Neural progenitor cell (in vitro differentiated cells): ENCODE measurements at regions not wholly inside any gene's neighbourhood (a gene's known extent, or its start where the extent isn't known, plus 50 kb on each side); places are given as distances from the start of the nearest gene placed in this dataset.

Experiments used
- DNase-seq: peaks from one replicate; pipeline ENCODE4 v3.0.0-alpha.2; 2016; ENCODE audit warnings: low spot score
- H2AFZ ChIP-seq: fragments of 200-600 bp; sonication (generic); replicated peaks from 2 replicates; pipeline ENCODE4 v1.6.1; 2016; ENCODE audit warnings: antibody characterized with exemption
- H3F3A ChIP-seq: fragments of 200-600 bp; sonication (generic); 2 replicates; pipeline ENCODE4 v1.6.1; 2016; ENCODE audit warnings: antibody characterized with exemption, low read depth
- H3K27ac ChIP-seq: fragments of 200-600 bp; sonication (generic); 2 replicates; pipeline ENCODE4 v1.5.1; 2016; ENCODE audit warnings: mild to moderate bottlenecking
- H3K27me3 ChIP-seq: fragments of 200-600 bp; sonication (generic); 2 replicates; pipeline ENCODE4 v1.6.1; 2016; ENCODE audit warnings: mild to moderate bottlenecking, moderate library complexity
- H3K36me3 ChIP-seq: fragments of 200-600 bp; sonication (generic); 2 replicates; pipeline ENCODE4 v1.5.1; 2016
- H3K4me1 ChIP-seq: fragments of 200-600 bp; sonication (generic); 2 replicates; pipeline ENCODE4 v1.6.1; 2016; ENCODE audit warnings: mixed run types
- H3K4me2 ChIP-seq: fragments of 200-600 bp; sonication (generic); 2 replicates; pipeline ENCODE4 v1.6.1; 2016
- H3K4me3 ChIP-seq: fragments of 200-600 bp; sonication (generic); 2 replicates; pipeline ENCODE4 v1.5.1; 2016
- H3K79me2 ChIP-seq: fragments of 200-600 bp; sonication (generic); 2 replicates; pipeline ENCODE4 v1.6.1; 2016; ENCODE audit warnings: low read depth
- H3K9ac ChIP-seq: fragments of 200-600 bp; sonication (generic); 2 replicates; pipeline ENCODE4 v1.6.1; 2016
- H3K9me3 ChIP-seq: fragments of 200-600 bp; sonication (generic); 2 replicates; pipeline ENCODE4 v1.5.1; 2016; ENCODE audit warnings: low read depth
- H4K20me1 ChIP-seq: fragments of 200-600 bp; sonication (generic); 2 replicates; pipeline ENCODE4 v1.6.1; 2016; ENCODE audit warnings: low read depth
- H3K27ac Mint-ChIP-seq: 3 replicates; pipeline ENCODE4 v1.8.0; 2021; ENCODE audit warnings: mixed read lengths
- H3K27me3 Mint-ChIP-seq: 2 replicates; pipeline ENCODE4 v1.8.0; 2022; ENCODE audit warnings: low read depth, mild to moderate bottlenecking, inconsistent platforms, moderate library complexity, mixed read lengths; ENCODE audit not compliant: insufficient read depth
- H3K36me3 Mint-ChIP-seq: 3 replicates; pipeline ENCODE4 v1.8.0; 2021; ENCODE audit warnings: mixed read lengths
- H3K4me1 Mint-ChIP-seq: 3 replicates; pipeline ENCODE4 v1.8.0; 2021; ENCODE audit warnings: mixed read lengths
- H3K4me3 Mint-ChIP-seq: 3 replicates; pipeline ENCODE4 v1.8.0; 2021; ENCODE audit warnings: mild to moderate bottlenecking, moderate library complexity, mixed read lengths
- H3K9me3 Mint-ChIP-seq: 3 replicates; pipeline ENCODE4 v1.8.0; 2020; ENCODE audit warnings: mixed read lengths
- CTCF ChIP-seq: fragments of 200-600 bp; sonication (generic); IDR thresholded peaks from 2 replicates; pipeline ENCODE4 v1.5.1; 2017; ENCODE audit warnings: antibody characterized with exemption, mild to moderate bottlenecking
- EZH2 ChIP-seq: fragments of 200-600 bp; sonication (generic); IDR thresholded peaks from 2 replicates; pipeline ENCODE4 v1.6.1; 2017; ENCODE audit warnings: antibody characterized with exemption, mild to moderate bottlenecking, moderate library complexity
- EZH2phosphoT487 ChIP-seq: fragments of 200-600 bp; sonication (generic); IDR thresholded peaks from 2 replicates; pipeline ENCODE4 v1.6.1; 2017; ENCODE audit warnings: antibody characterized with exemption

DNA sequence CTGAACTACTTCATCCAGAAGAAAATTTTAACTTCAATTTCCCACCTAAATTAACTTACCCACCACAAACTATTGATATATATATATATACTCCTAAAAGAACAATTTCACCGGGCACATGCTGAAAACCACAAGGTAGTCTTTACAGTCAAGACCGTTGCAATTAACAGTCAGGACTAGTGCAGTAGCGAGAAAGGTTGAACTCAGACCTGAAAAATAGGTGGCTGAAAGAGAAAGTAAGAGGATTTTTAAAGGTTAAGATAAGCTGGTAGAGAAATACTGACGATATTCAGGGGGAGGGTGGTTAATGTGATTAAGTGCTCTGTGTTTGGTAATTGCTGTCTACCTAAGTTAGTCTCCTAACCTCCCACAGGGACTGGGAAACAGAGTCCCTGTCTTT lies 1153.5 kb upstream of the TMPRSS15 start:
- Histone ChIP-seq H3K79me2 (no peaks in the 10 kb centered on the region), H3K9me3 (no peaks in the 10 kb centered on the region), H3K4me3 (no peak overlapping the region), H3K9ac (no peak overlapping the region), H3K27ac (no peak overlapping the region), H3F3A (peaks cover 23% of the 10 kb centered on the region), H4K20me1 (no peaks in the 10 kb centered on the region), H3K4me2 (no peak overlapping the region), H3K36me3 (no peaks in the 10 kb centered on the region), H3K27me3 (no peaks in the 10 kb centered on the region), H3K4me1 (peaks cover 28% of the 10 kb centered on the region), H2AFZ (no peak overlapping the region)
- Mint-ChIP-seq H3K4me3 (no peak overlapping the region), H3K36me3 (peaks cover 2% of the 10 kb centered on the region), H3K27me3 (peaks cover 2% of the 10 kb centered on the region), H3K27ac (no peak overlapping the region), H3K9me3 (peaks cover 9% of the 10 kb centered on the region), H3K4me1 (peaks cover 28% of the 10 kb centered on the region)
- TF ChIP-seq EZH2, result no peak
- no peak for TF ChIP-seq CTCF
- TF ChIP-seq EZH2phosphoT487, result no peak
- no peak for DNase-seq

GRCh38 chr21:19557488-19557887 lies 1153.9 kb upstream of the TMPRSS15 start:
- Mint-ChIP-seq H3K27ac (no peak overlapping the region), H3K4me3 (no peak overlapping the region), H3K9me3 (peaks cover 9% of the 10 kb centered on the region), H3K36me3 (peaks cover 2% of the 10 kb centered on the region), H3K4me1 (peaks cover 28% of the 10 kb centered on the region), H3K27me3 (peaks cover 2% of the 10 kb centered on the region)
- Histone ChIP-seq H3K27me3 (no peaks in the 10 kb centered on the region), H3F3A (peaks cover 23% of the 10 kb centered on the region), H3K79me2 (no peaks in the 10 kb centered on the region), H2AFZ (no peak overlapping the region), H3K27ac (no peak overlapping the region), H3K4me1 (peaks cover 28% of the 10 kb centered on the region), H3K4me3 (no peak overlapping the region), H4K20me1 (no peaks in the 10 kb centered on the region), H3K9me3 (no peaks in the 10 kb centered on the region), H3K9ac (no peak overlapping the region), H3K4me2 (no peak overlapping the region), H3K36me3 (no peaks in the 10 kb centered on the region)
- no peak for TF ChIP-seq EZH2phosphoT487
- no peak for DNase-seq

DNA sequence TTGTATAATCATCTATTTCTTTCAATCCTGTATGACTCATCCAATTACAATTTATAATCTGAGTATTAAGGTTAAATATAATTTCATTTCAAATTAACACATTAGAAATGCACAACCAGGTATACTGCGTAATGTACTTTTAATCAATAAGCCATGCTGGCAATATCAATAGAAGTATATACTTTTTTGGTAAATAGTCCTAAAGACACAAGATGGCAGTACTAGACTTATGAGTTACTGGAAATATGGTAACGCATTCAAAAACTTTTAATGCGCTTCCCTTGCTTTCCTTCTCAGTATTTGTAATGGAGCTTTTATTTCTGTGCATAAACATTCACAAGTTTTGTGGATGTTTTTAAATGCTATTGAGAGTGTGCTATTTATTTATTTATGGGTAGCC lies 1162.0 kb upstream of the TMPRSS15 start:
- peaks cover 3% of the 10 kb centered on the region for H3K9me3 Mint-ChIP-seq
- peaks cover under 1% of the 10 kb centered on the region for H3K27me3 Mint-ChIP-seq
- H3K4me1 Mint-ChIP-seq, result no peaks in the 10 kb centered on the region
- DNase-seq, result no peak
- no peaks in the 10 kb centered on the region for H3K79me2 ChIP-seq
- no peaks in the 10 kb centered on the region for H4K20me1 ChIP-seq
- H3F3A ChIP-seq, result no peaks in the 10 kb centered on the region
- no peak overlapping the region for H3K9ac ChIP-seq
- no peak overlapping the region for H3K27ac Mint-ChIP-seq
- no peak overlapping the region for H3K4me2 ChIP-seq
- H3K27me3 ChIP-seq, result no peaks in the 10 kb centered on the region
- H3K9me3 ChIP-seq, result no peaks in the 10 kb centered on the region
- no peaks in the 10 kb centered on the region for H3K36me3 ChIP-seq
- H3K4me3 Mint-ChIP-seq, result no peak overlapping the region
- TF ChIP-seq EZH2 (no peak), CTCF (peak; percentile 4)
- H3K36me3 Mint-ChIP-seq, result no peaks in the 10 kb centered on the region
- no peak overlapping the region for H3K4me3 ChIP-seq
- H2AFZ ChIP-seq, result no peak overlapping the region
- no peaks in the 10 kb centered on the region for H3K4me1 ChIP-seq
- H3K27ac ChIP-seq, result no peak overlapping the region

GRCh38 chr21:19566975-19567374 lies 1163.4 kb upstream of the TMPRSS15 start:
- Histone ChIP-seq H3K4me1 (no peaks in the 10 kb centered on the region), H3K27ac (no peak overlapping the region), H3K4me3 (no peak overlapping the region), H3K27me3 (no peaks in the 10 kb centered on the region), H3K79me2 (no peaks in the 10 kb centered on the region), H3F3A (no peaks in the 10 kb centered on the region), H3K4me2 (no peak overlapping the region), H3K9ac (no peak overlapping the region), H3K9me3 (no peaks in the 10 kb centered on the region), H3K36me3 (no peaks in the 10 kb centered on the region), H4K20me1 (no peaks in the 10 kb centered on the region), H2AFZ (no peak overlapping the region)
- no peak for DNase-seq
- Mint-ChIP-seq H3K4me3 (no peak overlapping the region), H3K27ac (no peak overlapping the region), H3K4me1 (no peaks in the 10 kb centered on the region), H3K27me3 (no peaks in the 10 kb centered on the region), H3K36me3 (no peaks in the 10 kb centered on the region), H3K9me3 (peaks cover 1% of the 10 kb centered on the region)
- TF ChIP-seq EZH2 (no peak), EZH2phosphoT487 (no peak), CTCF (no peak)
